ENCODE measurements at regions not wholly inside any gene's neighbourhood (a gene's known extent, or its start where the extent isn't known, plus 50 kb on each side); places are given as distances from the start of the nearest gene placed in this dataset.

DNA sequence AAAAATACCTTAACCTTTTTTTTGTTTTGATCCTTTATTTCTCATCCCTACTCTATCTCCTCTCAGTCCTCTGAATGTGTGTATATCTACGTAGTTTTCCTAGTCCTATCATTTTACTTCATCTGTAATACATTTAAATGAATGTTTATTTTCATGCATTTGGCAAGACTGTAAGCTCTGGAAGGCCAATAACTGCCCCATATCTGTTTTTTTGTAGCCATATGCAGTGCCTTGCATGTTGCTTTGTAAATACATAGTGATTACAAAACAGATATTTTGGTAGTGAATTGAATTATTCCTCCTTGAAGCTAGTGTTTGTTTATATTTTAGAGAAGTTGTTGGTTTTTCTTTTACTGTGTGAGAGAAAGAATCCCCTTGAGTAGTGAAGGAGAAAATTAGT is 450.2 kb downstream of the PCDH18 start:
- Histone ChIP-seq H3K9ac (ENCODE audit: low read length) (no peak overlapping the region), H3K79me2 (ENCODE audit: insufficient read depth, low read length) (no peaks in the 10 kb centered on the region), H3K9me3 (ENCODE audit: insufficient read depth, low read length) (no peaks in the 10 kb centered on the region), H3K27ac (ENCODE audit: low read depth, low read length) (no peak overlapping the region), H3F3A (ENCODE audit: insufficient read depth) (no peaks in the 10 kb centered on the region), H3K4me3 (ENCODE audit: insufficient read depth, low read length, poor library complexity, severe bottlenecking) (no peak overlapping the region), H4K20me1 (ENCODE audit: low read depth, low read length) (no peaks in the 10 kb centered on the region), H2AFZ (ENCODE audit: low read depth, low read length, severe bottlenecking) (no peak overlapping the region), H3K4me2 (ENCODE audit: low read depth, low read length, poor library complexity, severe bottlenecking) (no peak overlapping the region), H3K27me3 (ENCODE audit: low read length) (no peaks in the 10 kb centered on the region), H3K9me2 (replicated peaks; ENCODE audit: insufficient read depth, low read length) (no peaks in the 10 kb centered on the region), H3K36me3 (ENCODE audit: low read length) (no peaks in the 10 kb centered on the region)
- no peak for TF ChIP-seq EZH2phosphoT487 (conservative IDR thresholded peaks at IDR 0.05; ENCODE audit: low read length)
- TF ChIP-seq, protein P1, sequence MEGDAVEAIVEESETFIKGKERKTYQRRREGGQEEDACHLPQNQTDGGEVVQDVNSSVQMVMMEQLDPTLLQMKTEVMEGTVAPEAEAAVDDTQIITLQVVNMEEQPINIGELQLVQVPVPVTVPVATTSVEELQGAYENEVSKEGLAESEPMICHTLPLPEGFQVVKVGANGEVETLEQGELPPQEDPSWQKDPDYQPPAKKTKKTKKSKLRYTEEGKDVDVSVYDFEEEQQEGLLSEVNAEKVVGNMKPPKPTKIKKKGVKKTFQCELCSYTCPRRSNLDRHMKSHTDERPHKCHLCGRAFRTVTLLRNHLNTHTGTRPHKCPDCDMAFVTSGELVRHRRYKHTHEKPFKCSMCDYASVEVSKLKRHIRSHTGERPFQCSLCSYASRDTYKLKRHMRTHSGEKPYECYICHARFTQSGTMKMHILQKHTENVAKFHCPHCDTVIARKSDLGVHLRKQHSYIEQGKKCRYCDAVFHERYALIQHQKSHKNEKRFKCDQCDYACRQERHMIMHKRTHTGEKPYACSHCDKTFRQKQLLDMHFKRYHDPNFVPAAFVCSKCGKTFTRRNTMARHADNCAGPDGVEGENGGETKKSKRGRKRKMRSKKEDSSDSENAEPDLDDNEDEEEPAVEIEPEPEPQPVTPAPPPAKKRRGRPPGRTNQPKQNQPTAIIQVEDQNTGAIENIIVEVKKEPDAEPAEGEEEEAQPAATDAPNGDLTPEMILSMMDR (IDR thresholded peaks at IDR 0.05; ENCODE audit: insufficient read depth, low read length, poor library complexity, severe bottlenecking), result no peak

DNA sequence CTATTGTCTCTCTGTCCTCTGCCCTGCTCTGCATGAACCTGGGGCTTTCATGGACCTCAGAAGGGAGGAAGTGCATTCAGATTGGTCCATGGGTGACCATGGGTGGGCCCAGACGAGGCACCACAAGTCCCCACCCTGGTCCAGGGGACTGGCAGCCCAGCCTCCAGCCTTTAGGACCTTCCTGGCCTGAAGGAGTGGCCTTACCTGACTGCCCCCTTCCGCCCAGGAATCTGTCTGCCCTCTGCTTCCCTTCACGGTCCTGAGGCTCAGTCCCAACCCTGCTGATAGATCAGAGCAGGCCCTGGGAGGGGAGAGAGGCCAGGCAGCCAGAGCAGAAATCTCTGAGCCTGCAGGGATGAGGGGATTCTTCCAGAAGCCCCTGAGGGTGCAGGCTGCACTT is 455.4 kb downstream of the PCDH18 start:
- Histone ChIP-seq H3K4me3 (ENCODE audit: insufficient read depth, low read length, poor library complexity, severe bottlenecking) (no peak overlapping the region), H3K9ac (ENCODE audit: low read length) (no peak overlapping the region), H3K4me2 (ENCODE audit: low read depth, low read length, poor library complexity, severe bottlenecking) (no peak overlapping the region), H3K9me3 (ENCODE audit: insufficient read depth, low read length) (no peaks in the 10 kb centered on the region), H3K9me2 (replicated peaks; ENCODE audit: insufficient read depth, low read length) (no peaks in the 10 kb centered on the region), H2AFZ (ENCODE audit: low read depth, low read length, severe bottlenecking) (no peak overlapping the region), H3K79me2 (ENCODE audit: insufficient read depth, low read length) (no peaks in the 10 kb centered on the region), H3F3A (ENCODE audit: insufficient read depth) (no peaks in the 10 kb centered on the region), H3K27ac (ENCODE audit: low read depth, low read length) (no peak overlapping the region), H4K20me1 (ENCODE audit: low read depth, low read length) (no peaks in the 10 kb centered on the region), H3K36me3 (ENCODE audit: low read length) (no peaks in the 10 kb centered on the region), H3K27me3 (ENCODE audit: low read length) (no peaks in the 10 kb centered on the region)
- TF ChIP-seq, protein P1 (IDR thresholded peaks at IDR 0.05; ENCODE audit: insufficient read depth, low read length, poor library complexity, severe bottlenecking), result no peak
- no peak for TF ChIP-seq EZH2phosphoT487 (conservative IDR thresholded peaks at IDR 0.05; ENCODE audit: low read length)

DNA sequence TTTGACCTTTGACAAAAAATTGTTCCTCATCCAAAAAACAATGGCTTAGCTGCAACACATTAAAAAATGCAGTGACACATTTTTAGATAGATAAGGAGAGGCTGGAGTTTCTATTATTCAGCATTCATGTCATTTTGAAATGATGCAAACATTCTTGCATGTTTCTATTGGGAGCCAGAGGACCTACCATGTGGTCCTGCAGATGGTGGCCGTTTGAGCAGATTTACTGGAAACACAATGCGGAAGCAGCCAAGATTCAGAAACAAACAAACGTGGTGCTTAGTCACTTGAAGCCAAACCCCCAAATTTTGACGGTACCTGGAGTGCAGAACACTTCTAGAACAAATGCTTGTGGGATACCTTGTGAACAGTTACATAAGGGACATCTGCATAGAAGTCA is 456.7 kb downstream of the PCDH18 start:
- Histone ChIP-seq H3F3A (ENCODE audit: insufficient read depth) (no peaks in the 10 kb centered on the region), H3K27ac (ENCODE audit: low read depth, low read length) (no peak overlapping the region), H2AFZ (ENCODE audit: low read depth, low read length, severe bottlenecking) (no peak overlapping the region), H3K79me2 (ENCODE audit: insufficient read depth, low read length) (no peaks in the 10 kb centered on the region), H3K4me2 (ENCODE audit: low read depth, low read length, poor library complexity, severe bottlenecking) (no peak overlapping the region), H4K20me1 (ENCODE audit: low read depth, low read length) (no peaks in the 10 kb centered on the region), H3K9ac (ENCODE audit: low read length) (no peak overlapping the region), H3K27me3 (ENCODE audit: low read length) (no peaks in the 10 kb centered on the region), H3K9me3 (ENCODE audit: insufficient read depth, low read length) (no peaks in the 10 kb centered on the region), H3K36me3 (ENCODE audit: low read length) (no peaks in the 10 kb centered on the region), H3K4me3 (ENCODE audit: insufficient read depth, low read length, poor library complexity, severe bottlenecking) (no peak overlapping the region), H3K9me2 (replicated peaks; ENCODE audit: insufficient read depth, low read length) (no peaks in the 10 kb centered on the region)
- no peak for TF ChIP-seq EZH2phosphoT487 (conservative IDR thresholded peaks at IDR 0.05; ENCODE audit: low read length)
- TF ChIP-seq, protein P1 (IDR thresholded peaks at IDR 0.05; ENCODE audit: insufficient read depth, low read length, poor library complexity, severe bottlenecking), result no peak

Data from SU-DHL-6 (cell line).